Thyroid gland (tissue), 4 donors: ENCODE measurements at regions not wholly inside any gene's neighbourhood (a gene's known extent, or its start where the extent isn't known, plus 50 kb on each side); places are given as distances from the start of the nearest gene placed in this dataset.

Source experiments
- POLR2A ChIP-seq, 2 donors: fragments of 450-650 bp; IDR thresholded peaks; one replicate each; pipeline ENCODE4 v1.6.1; 2017; ENCODE audit warnings: antibody characterized with exemption in 2 of 2, mild to moderate bottlenecking in 2 of 2, moderate library complexity in 1 of 2
- TF ChIP-seq, protein P1 (sequence below), 6 experiments: fragments of 200-600 bp in 3 of 6; fragments of 450-650 bp in 3 of 6; sonication (generic) in 3 of 6; IDR thresholded peaks; one replicate each; pipeline ENCODE4 v1.5.1; 2016 to 2019; ENCODE audit warnings: antibody characterized with exemption in 6 of 6, mild to moderate bottlenecking in 2 of 6, inconsistent platforms in 1 of 6, moderate library complexity in 1 of 6

DNA sequence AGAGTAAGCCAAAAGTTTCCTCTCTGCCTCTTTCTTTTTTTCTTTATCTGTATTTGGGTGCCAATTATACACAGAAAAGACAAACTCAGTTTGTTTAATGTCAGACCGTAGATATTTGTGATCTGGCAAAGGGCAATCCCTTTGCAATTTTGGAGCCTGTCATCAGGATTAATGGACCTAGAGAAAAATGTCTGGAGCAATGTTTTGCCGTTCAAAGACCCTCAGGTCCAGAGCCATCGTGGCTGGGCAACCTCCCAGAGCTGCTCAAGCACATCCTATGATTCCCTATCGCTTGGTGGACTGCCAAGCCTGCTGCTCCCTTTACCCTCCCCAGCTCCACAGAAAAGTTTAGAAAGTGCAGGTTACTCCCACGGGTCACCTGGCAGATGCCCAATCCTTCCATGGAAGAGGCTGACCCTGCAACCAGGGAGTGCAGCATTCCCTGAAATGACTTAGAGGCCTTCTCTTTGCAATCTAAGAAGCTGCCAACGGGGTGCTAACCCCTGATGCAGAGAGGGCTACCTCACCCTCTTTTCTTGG, 112.5 kb upstream of the NGF start:
- TF ChIP-seq, protein P1, sequence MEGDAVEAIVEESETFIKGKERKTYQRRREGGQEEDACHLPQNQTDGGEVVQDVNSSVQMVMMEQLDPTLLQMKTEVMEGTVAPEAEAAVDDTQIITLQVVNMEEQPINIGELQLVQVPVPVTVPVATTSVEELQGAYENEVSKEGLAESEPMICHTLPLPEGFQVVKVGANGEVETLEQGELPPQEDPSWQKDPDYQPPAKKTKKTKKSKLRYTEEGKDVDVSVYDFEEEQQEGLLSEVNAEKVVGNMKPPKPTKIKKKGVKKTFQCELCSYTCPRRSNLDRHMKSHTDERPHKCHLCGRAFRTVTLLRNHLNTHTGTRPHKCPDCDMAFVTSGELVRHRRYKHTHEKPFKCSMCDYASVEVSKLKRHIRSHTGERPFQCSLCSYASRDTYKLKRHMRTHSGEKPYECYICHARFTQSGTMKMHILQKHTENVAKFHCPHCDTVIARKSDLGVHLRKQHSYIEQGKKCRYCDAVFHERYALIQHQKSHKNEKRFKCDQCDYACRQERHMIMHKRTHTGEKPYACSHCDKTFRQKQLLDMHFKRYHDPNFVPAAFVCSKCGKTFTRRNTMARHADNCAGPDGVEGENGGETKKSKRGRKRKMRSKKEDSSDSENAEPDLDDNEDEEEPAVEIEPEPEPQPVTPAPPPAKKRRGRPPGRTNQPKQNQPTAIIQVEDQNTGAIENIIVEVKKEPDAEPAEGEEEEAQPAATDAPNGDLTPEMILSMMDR (IDR thresholded peaks at IDR 0.05) = no peak
- no peak for TF ChIP-seq POLR2A (IDR thresholded peaks at IDR 0.05)
